ENCODE measurements at regions not wholly inside any gene's neighbourhood (a gene's known extent, or its start where the extent isn't known, plus 50 kb on each side); places are given as distances from the start of the nearest gene placed in this dataset.

GRCh38 chr15:96390986-96391385 is 60.5 kb downstream of the NR2F2 start:
- no peak for DNase-seq

GRCh38 chr15:96392380-96393208 is 62.1 kb downstream of the NR2F2 start:
- no peak for DNase-seq

- no peak for DNase-seq
Observed at GRCh38 chr15:96393209-96393513, 62.7 kb downstream of the NR2F2 start.

- no peak for DNase-seq
Observed at GRCh38 chr15:96395687-96396086, 65.2 kb downstream of the NR2F2 start.

- no peak for DNase-seq
Observed at GRCh38 chr15:96398776-96399175, 68.3 kb downstream of the NR2F2 start.

GRCh38 chr15:96402403-96402802 is 71.9 kb downstream of the NR2F2 start:
- DNase-seq = no peak

GRCh38 chr15:96403071-96403470 is 72.6 kb downstream of the NR2F2 start:
- no peak for DNase-seq

- no peak for DNase-seq
Observed at GRCh38 chr15:96403932-96404331, 73.4 kb downstream of the NR2F2 start.

- no peak for DNase-seq
Observed at GRCh38 chr15:96404560-96404959, 74.1 kb downstream of the NR2F2 start.

GRCh38 chr15:96406291-96406690 is 75.8 kb downstream of the NR2F2 start:
- no peak for DNase-seq

- DNase-seq = no peak
Observed at GRCh38 chr15:96406701-96407100, 76.2 kb downstream of the NR2F2 start.

- no peak for DNase-seq
Observed at GRCh38 chr15:96407482-96407881, 77.0 kb downstream of the NR2F2 start.

GRCh38 chr15:96408591-96409183 is 78.2 kb downstream of the NR2F2 start:
- DNase-seq = no peak

- DNase-seq = no peak
Observed at GRCh38 chr15:96409215-96410138, 79.0 kb downstream of the NR2F2 start.

GRCh38 chr15:96410175-96411055 is 79.9 kb downstream of the NR2F2 start:
- no peak for DNase-seq

- DNase-seq = no peak
Observed at GRCh38 chr15:96411056-96412031, 80.8 kb downstream of the NR2F2 start.

GRCh38 chr15:96412045-96412905 is 81.8 kb downstream of the NR2F2 start:
- no peak for DNase-seq

- DNase-seq = no peak
Observed at GRCh38 chr15:96412906-96413231, 82.4 kb downstream of the NR2F2 start.

- no peak for DNase-seq
Observed at GRCh38 chr15:96413657-96414056, 83.2 kb downstream of the NR2F2 start.

GRCh38 chr15:96414875-96415274 is 84.4 kb downstream of the NR2F2 start:
- no peak for DNase-seq
